ENCODE measurements at regions not wholly inside any gene's neighbourhood (a gene's known extent, or its start where the extent isn't known, plus 50 kb on each side); places are given as distances from the start of the nearest gene placed in this dataset.

DNA sequence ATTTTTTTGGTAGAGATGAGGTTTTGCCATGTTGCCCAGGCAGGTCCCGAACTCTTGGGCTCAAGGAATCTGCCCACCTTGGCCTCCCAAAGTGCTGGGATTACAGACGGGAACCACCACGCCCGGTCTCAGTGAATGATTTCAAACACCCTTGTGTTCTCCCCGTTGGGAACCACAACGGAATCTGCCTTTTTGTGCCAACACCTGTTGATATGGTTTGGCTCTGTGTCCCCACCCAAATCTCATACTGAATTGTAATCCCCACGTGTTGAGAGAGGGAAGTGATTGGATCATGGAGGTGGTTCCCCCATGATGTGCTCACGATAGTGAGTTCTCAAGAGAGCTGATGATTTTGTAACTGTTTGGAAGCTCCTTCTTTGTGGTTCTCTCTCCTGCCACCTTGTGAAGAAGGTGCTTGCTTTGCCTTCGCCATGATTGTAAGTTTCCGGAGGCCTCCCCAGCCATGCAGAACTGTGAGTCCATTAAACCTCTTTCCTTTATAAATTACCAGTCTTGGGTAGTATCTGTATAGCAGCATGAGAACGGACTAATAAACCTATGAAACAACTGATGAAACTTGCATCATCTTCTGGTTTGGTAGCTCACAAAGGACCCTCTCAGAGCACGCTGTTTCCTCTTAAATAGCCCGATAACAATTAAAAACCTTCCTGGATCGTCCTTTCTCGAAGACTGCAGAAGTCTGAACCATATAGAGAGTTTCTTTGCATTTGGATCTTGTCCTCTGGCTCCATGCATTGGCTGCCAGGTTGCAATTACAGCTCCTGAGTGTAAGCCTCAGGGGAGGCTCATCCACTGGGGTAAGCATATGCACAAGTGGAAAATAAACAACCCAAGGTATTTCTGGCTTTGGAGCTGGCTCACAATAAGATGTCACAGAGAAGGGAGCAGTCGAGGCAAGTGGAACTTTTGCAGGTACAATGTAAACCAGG, 91.5 kb downstream of the SPRY4 start:
- TF ChIP-seq POLR2AphosphoS5 (IDR thresholded peaks at IDR 0.05; ENCODE audit: borderline replicate concordance, low read depth, low read length), result no peak
- no peak for TF ChIP-seq EZH2 (IDR thresholded peaks at IDR 0.05)
- TF ChIP-seq FOXP2 (optimal IDR thresholded peaks at IDR 0.05; ENCODE audit: control extremely low read depth, extremely low read length, insufficient read depth), result no peak
